ENCODE measurements at regions not wholly inside any gene's neighbourhood (a gene's known extent, or its start where the extent isn't known, plus 50 kb on each side); places are given as distances from the start of the nearest gene placed in this dataset.

GRCh38 chr14:38065106-38065762 is 142.5 kb upstream of the SSTR1 start:
- intact Hi-C loops (cut with DNase I), result no loop called here
- WGBS, 2 donors, result 55 to 72% methylated on average over 6 of the region's 6 CpGs

GRCh38 chr14:38070061-38070588 is 137.6 kb upstream of the SSTR1 start:
- no peaks in the 10 kb centered on the region for H3K9me3 ChIP-seq

More at GRCh38 chr14:38065106-38065762, 142.5 kb upstream of the SSTR1 start:
- TF ChIP-seq POLR2AphosphoS5 (IDR thresholded peaks at IDR 0.05), result no peak
- no peak for TF ChIP-seq CTCF (IDR thresholded peaks at IDR 0.05)
- no peak for TF ChIP-seq POLR2A (IDR thresholded peaks at IDR 0.05)
- no peak for TF ChIP-seq EP300 (IDR thresholded peaks at IDR 0.05)
- DNase-seq, result no peak
- Histone ChIP-seq H3K36me3 (no peaks in the 10 kb centered on the region), H3K9me3 (peaks cover 0 to 7% (median 1%) of the 10 kb centered on the region in 4 donors), H3K4me1 (no peaks in the 10 kb centered on the region), H3K27me3 (no peaks in the 10 kb centered on the region), H3K27ac (no peak overlapping the region), H3K4me3 (no peak overlapping the region)

GRCh38 chr14:38073641-38074040 is 134.1 kb upstream of the SSTR1 start:
- no peak for DNase-seq
- H3K9me3 ChIP-seq, result no peaks in the 10 kb centered on the region
- no peaks in the 10 kb centered on the region for H3K27me3 ChIP-seq
- H3K4me3 ChIP-seq, result no peak overlapping the region
- no peak overlapping the region for H3K27ac ChIP-seq
- 53 to 55% methylated on average over 4 of the region's 4 CpGs for WGBS, 2 donors
- intact Hi-C loops (cut with DNase I), result no loop called here
- no peaks in the 10 kb centered on the region for H3K36me3 ChIP-seq
- no peak for TF ChIP-seq POLR2AphosphoS5 (IDR thresholded peaks at IDR 0.05)
- no peak for TF ChIP-seq EP300 (IDR thresholded peaks at IDR 0.05)
- no peak for TF ChIP-seq POLR2A (IDR thresholded peaks at IDR 0.05)
- TF ChIP-seq CTCF (IDR thresholded peaks at IDR 0.05), result no peak
- H3K4me1 ChIP-seq, result no peaks in the 10 kb centered on the region

More at GRCh38 chr14:38070061-38070588, 137.6 kb upstream of the SSTR1 start:
- no peak for TF ChIP-seq POLR2A (IDR thresholded peaks at IDR 0.05)
- no peak for TF ChIP-seq EP300 (IDR thresholded peaks at IDR 0.05)
- TF ChIP-seq CTCF (IDR thresholded peaks at IDR 0.05), result no peak
- no peak for TF ChIP-seq POLR2AphosphoS5 (IDR thresholded peaks at IDR 0.05)
- DNase-seq, result no peak
- Histone ChIP-seq H3K36me3 (no peaks in the 10 kb centered on the region), H3K27me3 (no peaks in the 10 kb centered on the region), H3K27ac (no peak overlapping the region), H3K4me3 (no peak overlapping the region), H3K4me1 (no peaks in the 10 kb centered on the region)
- intact Hi-C loops (cut with DNase I), result no loop called here
- 62 to 84% methylated on average over 2 of the region's 2 CpGs for WGBS, 2 donors

- WGBS, 2 donors, result 42 to 48% methylated on average over 1 of the region's 1 CpG
- TF ChIP-seq POLR2AphosphoS5 (IDR thresholded peaks at IDR 0.05), result no peak
- no peak for TF ChIP-seq CTCF (IDR thresholded peaks at IDR 0.05)
- no peak for TF ChIP-seq POLR2A (IDR thresholded peaks at IDR 0.05)
- TF ChIP-seq EP300 (IDR thresholded peaks at IDR 0.05), result no peak
- Histone ChIP-seq H3K36me3 (no peaks in the 10 kb centered on the region), H3K27me3 (no peaks in the 10 kb centered on the region), H3K9me3 (no peaks in the 10 kb centered on the region), H3K4me3 (no peak overlapping the region), H3K4me1 (no peaks in the 10 kb centered on the region), H3K27ac (no peak overlapping the region)
- intact Hi-C loops (cut with DNase I), result no loop called here
- no peak for DNase-seq
Observed at GRCh38 chr14:38074081-38074480, 133.6 kb upstream of the SSTR1 start.
